ENCODE measurements at regions not wholly inside any gene's neighbourhood (a gene's known extent, or its start where the extent isn't known, plus 50 kb on each side); places are given as distances from the start of the nearest gene placed in this dataset.

- TF ChIP-seq CHD7 (IDR thresholded peaks at IDR 0.05; ENCODE audit: insufficient replicate concordance, low read length), result peak; percentile 86
Measured at GRCh38 chr3:109432833-109433232, 95.5 kb upstream of the DPPA4 start (continued).

Data from H1 (cell line).